ENCODE measurements at regions not wholly inside any gene's neighbourhood (a gene's known extent, or its start where the extent isn't known, plus 50 kb on each side); places are given as distances from the start of the nearest gene placed in this dataset.

GRCh38 chr11:115941044-115941443 is 436.8 kb upstream of the CADM1 start:
- CTCF ChIA-PET = interaction anchor here (1.5 to 8.3 kb wide), 3 partner anchors 12 to 26 kb away, joined by 3 to 81 read pairs (median 5); no protein-coding TSS in a partner anchor
- POLR2A ChIA-PET = interaction anchor here (0.9 kb wide), 1 partner anchor 14 kb away, joined by 3 read pairs; no protein-coding TSS in a partner anchor
- no peak for DNase-seq (ENCODE audit: extremely low spot score)
- TF ChIP-seq CTCF (IDR thresholded peaks at IDR 0.05; ENCODE audit: control extremely low read depth, extremely low read depth, low read depth, missing control alignments) = no peak

- CTCF ChIA-PET = interaction anchor here (0.7 to 8.3 kb wide), 4 partner anchors 8 to 175 kb away, joined by 3 to 81 read pairs (median 4); no protein-coding TSS in a partner anchor
These were observed 435.7 kb upstream of the CADM1 start for GRCh38 chr11:115939731-115940421.

GRCh38 chr11:115939104-115939730 is 435.0 kb upstream of the CADM1 start:
- no peak for TF ChIP-seq CTCF (IDR thresholded peaks at IDR 0.05; ENCODE audit: control extremely low read depth, extremely low read depth, low read depth, missing control alignments)
- CTCF ChIA-PET = interaction anchor here (0.7 to 8.3 kb wide), 7 partner anchors 9 to 174 kb away, joined by 3 to 81 read pairs (median 3); no protein-coding TSS in a partner anchor
- DNase-seq (ENCODE audit: extremely low spot score) = no peak
- POLR2A ChIA-PET = interaction anchor here (0.8 kb wide), 1 partner anchor 14 kb away, joined by 3 read pairs; no protein-coding TSS in a partner anchor

More at GRCh38 chr11:115939731-115940421, 435.7 kb upstream of the CADM1 start:
- DNase-seq (ENCODE audit: extremely low spot score) = no peak
- no peak for TF ChIP-seq CTCF (IDR thresholded peaks at IDR 0.05; ENCODE audit: control extremely low read depth, extremely low read depth, low read depth, missing control alignments)
- POLR2A ChIA-PET = interaction anchor here (0.8 kb wide), 1 partner anchor 15 kb away, joined by 3 read pairs; no protein-coding TSS in a partner anchor

- ChIA-PET POLR2A (no interaction called here), CTCF (no interaction called here)
- no peak for TF ChIP-seq CTCF (IDR thresholded peaks at IDR 0.05; ENCODE audit: control extremely low read depth, extremely low read depth, low read depth, missing control alignments)
- DNase-seq (ENCODE audit: extremely low spot score) = no peak
These were observed 429.3 kb upstream of the CADM1 start for GRCh38 chr11:115933564-115933963.

DNA sequence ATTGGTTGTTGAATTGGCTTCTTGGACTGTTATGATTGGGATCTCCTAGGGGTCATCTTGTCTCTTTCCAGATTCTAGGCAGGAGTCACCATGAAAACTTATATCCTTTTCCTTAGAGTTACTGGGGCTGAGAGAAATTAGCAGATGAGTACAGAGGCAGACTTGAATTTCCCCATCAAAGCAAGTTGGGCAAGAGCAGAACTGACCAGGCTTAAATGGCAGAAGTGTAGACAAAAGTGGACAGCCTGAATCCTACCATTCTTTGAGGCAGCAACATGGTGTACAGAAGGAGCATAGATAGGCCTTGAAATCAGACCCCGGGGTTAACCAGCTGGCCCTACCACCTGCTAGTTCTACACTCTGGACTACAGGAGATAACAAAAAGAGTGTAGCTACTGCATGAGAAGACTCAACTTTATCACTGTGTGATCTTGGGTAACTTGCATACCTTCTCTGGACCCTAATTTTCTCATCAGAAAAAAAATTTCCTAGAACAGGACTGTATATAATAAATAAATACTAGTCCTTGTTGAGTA is 427.4 kb upstream of the CADM1 start:
- DNase-seq (ENCODE audit: extremely low spot score) = no peak
- POLR2A ChIA-PET = interaction anchor here (2.7 kb wide), 1 partner anchor 12 kb away, joined by 11 read pairs; no protein-coding TSS in a partner anchor
- CTCF ChIA-PET = interaction anchor here (1.7 to 7.7 kb wide), 2 partner anchors 7 to 13 kb away, joined by 3 to 81 read pairs; no protein-coding TSS in a partner anchor
- TF ChIP-seq CTCF (IDR thresholded peaks at IDR 0.05; ENCODE audit: control extremely low read depth, extremely low read depth, low read depth, missing control alignments) = no peak

- no peak for TF ChIP-seq CTCF (IDR thresholded peaks at IDR 0.05; ENCODE audit: control extremely low read depth, extremely low read depth, low read depth, missing control alignments)
- ChIA-PET POLR2A (interaction anchor here (0.6 to 2.7 kb wide), 2 partner anchors 12 to 227 kb away, joined by 3 to 11 read pairs; no protein-coding TSS in a partner anchor), CTCF (interaction anchor here (0.7 to 7.7 kb wide), 6 partner anchors 8 to 141 kb away, joined by 3 to 81 read pairs (median 6); no protein-coding TSS in a partner anchor)
- DNase-seq (ENCODE audit: extremely low spot score) = peak; percentile 18
These were observed 426.8 kb upstream of the CADM1 start for GRCh38 chr11:115930886-115931547.

Measured in GM10248 (cell line).